Right atrium auricular region (tissue), 2 donors: ENCODE measurements at regions not wholly inside any gene's neighbourhood (a gene's known extent, or its start where the extent isn't known, plus 50 kb on each side); places are given as distances from the start of the nearest gene placed in this dataset.

Source experiments
- DNase-seq: peaks from one replicate; pipeline ENCODE4 v3.0.0-alpha.2; 2019; ENCODE audit warnings: low spot score
- H3K27ac ChIP-seq, 2 donors: fragments of 200-600 bp; sonication (generic); 1 replicate in 1 of 2; 2 replicates in 1 of 2; pipeline ENCODE4 v1.5.1; 2016 to 2019
- H3K27me3 ChIP-seq, 2 donors: fragments of 200-600 bp; sonication (generic); one replicate each; pipeline versions ENCODE4 v1.5.1 to v1.6.0; 2017 to 2019
- H3K36me3 ChIP-seq: fragments of 200-600 bp; sonication (generic); one replicate; pipeline ENCODE4 v1.5.1; 2016
- H3K4me1 ChIP-seq, 2 donors: fragments of 200-600 bp; sonication (generic); one replicate each; pipeline versions ENCODE4 v1.5.1 to v1.6.0; 2017 to 2019
- H3K4me3 ChIP-seq, 2 donors: fragments of 200-600 bp; sonication (generic); 1 replicate in 1 of 2; 2 replicates in 1 of 2; pipeline ENCODE4 v1.5.1; 2017 to 2019; ENCODE audit warnings: mild to moderate bottlenecking in 1 of 2, moderate library complexity in 1 of 2
- H3K9me3 ChIP-seq, 2 donors: fragments of 200-600 bp; sonication (generic); one replicate each; pipeline ENCODE4 v1.5.1; 2019
- CTCF ChIP-seq, 2 donors: fragments of 200-600 bp; sonication (generic); IDR thresholded peaks; one replicate each; pipeline ENCODE4 v1.5.1; 2019; ENCODE audit warnings: antibody characterized with exemption in 2 of 2

DNA sequence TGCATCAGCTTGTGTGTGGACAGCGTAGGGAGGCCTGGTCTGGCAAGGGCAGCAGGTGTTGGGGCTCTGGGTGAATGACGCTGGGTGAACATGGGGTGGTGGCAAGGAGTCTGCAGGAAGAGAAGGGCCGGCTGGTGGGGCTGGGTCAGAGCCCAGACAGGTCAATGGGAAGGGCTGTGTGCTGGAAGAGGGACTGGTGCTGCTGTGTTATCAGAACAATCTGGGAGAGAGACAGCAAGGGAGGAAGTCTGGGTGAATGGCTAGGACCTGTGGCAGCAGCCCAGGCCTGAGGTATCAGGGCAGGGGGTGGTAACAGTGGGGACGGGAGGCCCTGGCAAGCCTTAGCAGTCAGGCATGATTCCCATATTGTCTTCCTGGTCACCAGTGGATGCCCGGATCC is 206.7 kb downstream of the SNX19 start:
- Histone ChIP-seq H3K9me3 (no peaks in the 10 kb centered on the region), H3K27me3 (no peaks in the 10 kb centered on the region), H3K4me3 (no peak overlapping the region), H3K27ac (no peak overlapping the region), H3K36me3 (no peaks in the 10 kb centered on the region), H3K4me1 (no peaks in the 10 kb centered on the region)
- no peak for DNase-seq
- TF ChIP-seq CTCF (IDR thresholded peaks at IDR 0.05), result no peak

DNA sequence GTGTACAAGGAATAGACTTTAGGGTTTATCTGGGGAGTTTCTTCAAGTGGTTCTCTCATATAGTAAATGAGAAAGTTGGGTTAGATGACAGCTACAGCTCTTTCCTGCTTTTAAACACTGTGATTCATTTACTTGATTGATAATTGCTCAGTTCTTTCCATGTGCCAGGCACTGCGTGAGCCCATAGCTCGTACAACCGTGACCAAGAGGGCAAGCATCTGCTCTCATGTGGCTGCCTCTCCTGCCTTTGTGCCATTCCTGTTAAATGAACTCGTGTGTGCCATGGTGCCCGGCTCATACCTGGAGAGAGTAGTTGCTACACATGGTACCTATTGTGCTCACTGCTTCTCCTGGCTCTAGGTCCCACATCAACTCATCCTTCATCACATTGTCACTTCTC is 206.3 kb downstream of the SNX19 start:
- no peak for TF ChIP-seq CTCF (IDR thresholded peaks at IDR 0.05)
- H3K9me3 ChIP-seq, result no peaks in the 10 kb centered on the region
- DNase-seq, result no peak
- H3K4me3 ChIP-seq, result no peak overlapping the region
- H3K27ac ChIP-seq, result no peak overlapping the region
- no peaks in the 10 kb centered on the region for H3K4me1 ChIP-seq
- no peaks in the 10 kb centered on the region for H3K36me3 ChIP-seq
- no peaks in the 10 kb centered on the region for H3K27me3 ChIP-seq

- no peaks in the 10 kb centered on the region for H3K4me1 ChIP-seq
- DNase-seq, result no peak
- H3K4me3 ChIP-seq, result no peak overlapping the region
- TF ChIP-seq CTCF (IDR thresholded peaks at IDR 0.05), result no peak
- H3K27ac ChIP-seq, result no peak overlapping the region
- H3K36me3 ChIP-seq, result no peaks in the 10 kb centered on the region
- no peaks in the 10 kb centered on the region for H3K9me3 ChIP-seq
- no peaks in the 10 kb centered on the region for H3K27me3 ChIP-seq
Observed at GRCh38 chr11:130710497-130711012, 205.7 kb downstream of the SNX19 start.

- no peaks in the 10 kb centered on the region for H3K4me1 ChIP-seq
- no peak for TF ChIP-seq CTCF (IDR thresholded peaks at IDR 0.05)
- H3K4me3 ChIP-seq, result no peak overlapping the region
- no peaks in the 10 kb centered on the region for H3K36me3 ChIP-seq
- H3K9me3 ChIP-seq, result no peaks in the 10 kb centered on the region
- no peak for DNase-seq
- no peak overlapping the region for H3K27ac ChIP-seq
- H3K27me3 ChIP-seq, result no peaks in the 10 kb centered on the region
Observed at GRCh38 chr11:130711193-130711592, 205.1 kb downstream of the SNX19 start.

DNA sequence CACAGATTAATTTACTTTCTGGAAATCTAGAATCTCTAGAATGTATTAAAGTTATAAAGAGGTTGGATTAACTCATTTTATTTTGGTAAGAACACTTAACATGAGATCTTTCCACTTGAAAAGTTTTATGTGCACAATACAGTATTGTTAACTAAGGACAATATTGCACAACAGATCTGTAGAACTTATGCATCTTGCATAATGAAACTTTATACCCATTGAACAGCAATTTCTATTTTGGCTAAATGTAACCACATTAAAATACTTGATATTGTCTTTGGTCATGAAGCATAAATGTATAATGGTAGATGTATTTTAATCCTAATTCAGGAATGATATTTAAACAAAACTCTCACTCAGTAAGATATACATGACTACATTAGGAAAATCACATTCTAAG is 203.8 kb downstream of the SNX19 start:
- Histone ChIP-seq H3K4me1 (no peaks in the 10 kb centered on the region), H3K4me3 (no peak overlapping the region), H3K36me3 (no peaks in the 10 kb centered on the region), H3K9me3 (no peaks in the 10 kb centered on the region), H3K27me3 (no peaks in the 10 kb centered on the region), H3K27ac (no peak overlapping the region)
- no peak for TF ChIP-seq CTCF (IDR thresholded peaks at IDR 0.05)
- no peak for DNase-seq

DNA sequence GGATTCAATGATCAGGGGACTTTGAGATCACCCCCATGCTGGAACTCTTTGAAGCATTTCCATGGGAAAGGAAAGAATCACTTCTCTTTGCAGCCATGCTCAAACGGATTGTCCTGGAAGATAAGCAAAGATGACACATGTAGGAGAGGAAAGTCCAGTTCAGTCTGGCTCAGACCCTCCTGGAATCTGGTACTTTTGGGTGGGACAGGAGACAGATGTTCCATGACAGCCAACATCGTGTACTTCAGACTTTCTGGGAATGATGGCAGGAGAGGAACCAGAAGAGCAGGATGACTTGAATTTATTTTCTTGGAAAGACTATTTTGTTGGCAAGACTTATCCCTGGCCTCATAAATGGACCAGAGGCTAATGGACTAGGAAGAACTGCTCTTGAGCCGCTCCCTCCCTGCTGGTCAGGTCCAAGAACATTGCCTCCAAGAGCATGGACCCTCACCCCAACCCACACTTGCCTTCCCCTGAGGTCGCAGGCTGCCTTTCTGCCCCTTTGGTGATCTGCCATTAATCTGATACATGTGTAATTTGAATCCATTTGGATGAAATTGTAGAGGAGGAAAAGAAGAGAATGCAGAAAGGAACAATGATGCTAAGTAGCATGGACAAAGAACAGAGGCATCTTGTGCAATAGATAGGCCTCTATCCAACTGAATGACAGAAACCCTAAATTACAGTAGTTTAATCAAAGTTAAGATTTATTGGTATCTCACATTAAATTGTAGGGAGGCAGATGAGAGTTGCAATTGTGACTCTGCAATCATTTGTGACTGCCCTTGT is 201.0 kb downstream of the SNX19 start:
- no peaks in the 10 kb centered on the region for H3K27me3 ChIP-seq
- no peak overlapping the region for H3K4me3 ChIP-seq
- H3K27ac ChIP-seq, result no peak overlapping the region
- no peaks in the 10 kb centered on the region for H3K9me3 ChIP-seq
- no peak for TF ChIP-seq CTCF (IDR thresholded peaks at IDR 0.05)
- no peaks in the 10 kb centered on the region for H3K36me3 ChIP-seq
- DNase-seq, result no peak
- H3K4me1 ChIP-seq, result peaks cover 0 to under 1% of the 10 kb centered on the region in 2 donors
